GM12872 (cell line): ENCODE measurements at regions not wholly inside any gene's neighbourhood (a gene's known extent, or its start where the extent isn't known, plus 50 kb on each side); places are given as distances from the start of the nearest gene placed in this dataset.

Experiments
- TF ChIP-seq, protein P1 (sequence below): IDR thresholded peaks from 3 replicates; pipeline ENCODE4 v1.5.1; 2011; ENCODE audit warnings: low read depth, mild to moderate bottlenecking, low read length, moderate library complexity; ENCODE audit not compliant: insufficient read depth

DNA sequence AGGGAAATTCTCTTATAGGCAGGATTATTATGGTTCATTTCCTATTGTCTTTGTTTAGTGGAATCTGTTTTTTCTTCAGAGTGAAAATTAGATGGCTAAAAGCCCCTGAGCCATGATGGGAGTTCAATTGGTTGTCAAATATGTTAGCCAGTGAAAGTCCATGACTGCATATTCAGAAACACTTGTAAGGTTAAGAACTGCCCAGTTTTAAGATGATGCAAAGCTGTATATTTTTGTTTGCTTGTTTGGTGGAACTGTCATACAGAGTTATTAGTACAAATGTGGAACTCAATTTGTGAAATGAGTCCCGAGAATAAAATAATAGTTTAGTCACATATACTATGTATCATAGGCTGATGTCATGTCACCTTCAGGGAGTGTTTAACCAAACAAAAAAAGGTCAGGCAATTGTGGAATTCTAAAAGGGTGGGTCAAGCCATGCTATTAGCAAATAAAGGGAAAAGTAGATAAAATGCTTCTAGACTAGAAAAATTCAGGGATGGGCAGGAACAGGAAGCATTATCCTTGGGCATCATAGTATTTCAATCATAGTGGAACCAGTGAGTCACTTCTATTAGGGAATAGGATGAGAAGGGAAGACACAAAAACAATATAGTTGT, 248.3 kb upstream of the SLITRK1 start:
- TF ChIP-seq, protein P1, sequence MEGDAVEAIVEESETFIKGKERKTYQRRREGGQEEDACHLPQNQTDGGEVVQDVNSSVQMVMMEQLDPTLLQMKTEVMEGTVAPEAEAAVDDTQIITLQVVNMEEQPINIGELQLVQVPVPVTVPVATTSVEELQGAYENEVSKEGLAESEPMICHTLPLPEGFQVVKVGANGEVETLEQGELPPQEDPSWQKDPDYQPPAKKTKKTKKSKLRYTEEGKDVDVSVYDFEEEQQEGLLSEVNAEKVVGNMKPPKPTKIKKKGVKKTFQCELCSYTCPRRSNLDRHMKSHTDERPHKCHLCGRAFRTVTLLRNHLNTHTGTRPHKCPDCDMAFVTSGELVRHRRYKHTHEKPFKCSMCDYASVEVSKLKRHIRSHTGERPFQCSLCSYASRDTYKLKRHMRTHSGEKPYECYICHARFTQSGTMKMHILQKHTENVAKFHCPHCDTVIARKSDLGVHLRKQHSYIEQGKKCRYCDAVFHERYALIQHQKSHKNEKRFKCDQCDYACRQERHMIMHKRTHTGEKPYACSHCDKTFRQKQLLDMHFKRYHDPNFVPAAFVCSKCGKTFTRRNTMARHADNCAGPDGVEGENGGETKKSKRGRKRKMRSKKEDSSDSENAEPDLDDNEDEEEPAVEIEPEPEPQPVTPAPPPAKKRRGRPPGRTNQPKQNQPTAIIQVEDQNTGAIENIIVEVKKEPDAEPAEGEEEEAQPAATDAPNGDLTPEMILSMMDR, result no peak

DNA sequence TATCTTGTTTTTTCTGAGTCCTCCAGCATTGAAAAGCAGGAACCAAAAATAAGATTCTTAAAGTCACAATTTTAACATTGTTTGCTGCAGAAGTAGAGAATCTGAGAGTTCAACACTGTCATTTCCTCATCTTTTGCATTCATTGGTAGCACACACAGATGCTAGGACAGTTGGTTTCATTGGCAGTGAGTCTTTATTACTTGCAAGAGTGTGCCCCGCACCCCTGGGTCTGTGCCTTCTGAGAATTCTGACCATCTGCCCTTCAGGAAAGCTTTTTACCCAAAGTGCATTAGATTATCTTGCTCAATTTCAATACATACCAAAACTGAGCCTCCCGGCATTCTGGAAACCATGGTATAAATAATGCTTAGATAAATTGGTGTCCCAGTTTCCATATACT, 247.7 kb upstream of the SLITRK1 start:
- TF ChIP-seq, protein P1, result no peak

DNA sequence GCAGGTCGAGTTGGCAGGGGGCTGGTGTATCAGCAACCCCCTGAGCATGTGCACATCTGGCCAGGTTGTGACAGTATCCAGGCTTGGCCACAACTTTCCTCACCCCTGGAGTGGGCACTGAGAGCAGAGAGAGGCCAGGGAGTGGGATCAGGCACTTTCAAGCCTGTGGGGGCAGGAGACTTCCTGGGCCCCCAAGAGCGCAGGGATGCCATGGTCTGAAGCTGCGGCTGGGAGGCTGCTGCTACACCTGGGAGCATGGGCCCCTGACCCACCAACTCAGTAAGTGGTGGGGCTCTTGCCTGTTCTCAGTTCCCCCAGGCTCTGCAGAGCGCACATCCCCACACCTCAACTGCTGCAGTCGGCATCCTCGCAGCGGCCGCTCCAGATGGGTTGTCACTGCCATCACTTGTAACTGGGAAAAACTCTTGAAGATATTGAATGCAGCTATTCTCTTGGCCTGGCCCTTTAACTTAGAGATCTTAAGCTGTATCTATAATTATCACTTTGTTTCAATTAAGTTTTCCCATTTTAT, 245.4 kb upstream of the SLITRK1 start:
- TF ChIP-seq, protein P1, result no peak

DNA sequence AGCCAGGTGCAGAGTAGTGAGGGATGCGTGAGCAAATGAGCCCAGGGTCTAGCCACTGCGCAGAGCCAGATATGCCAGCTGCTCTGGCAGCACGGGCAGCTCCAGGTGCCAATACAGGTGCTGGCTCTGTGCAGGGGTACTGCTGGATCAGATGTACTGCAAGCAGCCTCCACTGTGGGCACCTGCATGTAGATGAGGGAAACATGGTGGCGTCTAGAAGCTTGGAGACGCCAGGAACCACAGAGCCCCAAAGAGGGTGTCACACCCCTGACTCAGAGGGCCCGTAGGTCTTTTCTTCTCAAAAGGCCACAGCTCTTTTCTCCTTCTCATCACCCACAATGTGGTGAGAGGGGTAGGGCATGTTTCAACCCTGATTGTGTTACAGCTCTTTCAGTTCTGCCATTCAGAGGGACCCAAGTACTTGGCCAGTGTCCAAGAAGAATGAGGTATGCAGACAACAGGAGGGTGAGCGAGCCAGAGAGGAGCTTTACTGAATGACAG, 244.4 kb upstream of the SLITRK1 start:
- TF ChIP-seq, protein P1, result no peak

DNA sequence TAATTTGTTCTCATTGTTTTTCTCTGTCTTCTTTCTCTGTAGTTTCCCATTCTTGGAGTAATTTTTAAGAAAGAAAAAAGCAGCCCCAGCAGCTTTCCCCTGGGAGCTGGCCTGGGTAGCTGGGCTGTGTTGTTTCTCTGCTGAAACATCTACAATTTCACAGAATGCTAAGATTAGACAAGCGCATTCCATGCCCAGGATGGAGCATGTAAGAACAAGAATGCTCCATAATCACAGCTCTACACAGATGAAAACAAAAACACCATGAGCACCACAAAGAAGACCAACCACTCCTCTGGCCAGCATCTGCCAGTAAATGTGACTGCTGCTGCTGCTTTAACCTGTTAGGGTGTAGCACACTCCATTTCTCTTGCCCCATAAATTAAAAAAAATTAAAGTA, 239.2 kb upstream of the SLITRK1 start:
- TF ChIP-seq, protein P1, result no peak

DNA sequence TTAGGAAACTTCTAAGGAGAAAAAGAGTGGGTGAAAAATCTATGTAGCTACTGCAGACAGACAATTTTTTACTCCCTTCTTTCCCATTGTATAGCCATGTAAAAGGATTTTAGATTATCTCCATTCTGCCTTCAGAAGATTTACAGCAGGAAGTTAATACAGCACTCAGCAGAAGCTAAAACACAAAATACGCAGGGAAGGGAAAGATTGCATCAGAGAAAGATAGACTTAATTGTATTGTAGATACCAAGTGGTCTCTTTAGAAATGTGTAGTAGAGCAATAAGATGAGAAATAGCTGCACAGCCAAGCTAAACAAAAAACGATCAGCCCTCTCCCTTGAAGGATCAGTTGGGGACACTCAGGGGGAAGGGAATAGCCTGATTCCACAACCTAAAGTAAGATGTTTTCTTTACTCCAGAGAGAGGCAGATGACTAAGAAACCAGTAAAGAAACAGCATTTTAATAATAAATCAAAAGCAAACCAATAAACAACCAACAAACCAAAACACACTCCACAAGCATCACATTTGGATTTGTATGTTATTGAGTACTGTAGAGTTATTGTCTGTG, 236.7 kb upstream of the SLITRK1 start:
- TF ChIP-seq, protein P1, result no peak

DNA sequence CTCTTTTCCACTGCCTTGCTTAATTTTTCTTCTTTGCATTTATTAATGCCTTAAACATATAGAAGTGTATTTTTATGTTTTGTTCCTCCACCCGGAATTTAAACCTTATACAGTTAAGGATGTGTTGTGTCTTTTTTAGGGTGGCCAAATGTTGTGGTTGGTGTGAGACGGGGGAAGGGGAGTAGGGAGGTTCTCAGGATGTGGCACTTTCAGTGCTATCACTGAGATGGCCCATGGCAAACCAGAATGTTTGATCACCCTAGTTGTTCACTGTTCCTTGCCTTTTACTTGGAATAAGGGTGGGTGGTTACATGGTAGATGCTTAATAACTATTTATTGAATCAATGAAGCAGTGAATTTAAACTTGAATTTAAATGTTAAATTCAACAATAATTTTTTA, 216.0 kb upstream of the SLITRK1 start:
- TF ChIP-seq, protein P1, result no peak
